Heart right ventricle (tissue), 16 donors: ENCODE measurements at regions not wholly inside any gene's neighbourhood (a gene's known extent, or its start where the extent isn't known, plus 50 kb on each side); places are given as distances from the start of the nearest gene placed in this dataset.
"Not testable (repeated sequence)": the region's sequence is repeated elsewhere in the genome, so short reads cannot be mapped to it uniquely, and the experiment has no call there.

Experiments
- ATAC-seq, 8 donors: fragments of 200-7000 bp; cut with Tn5 transposase; one replicate each; pipeline ENCODE4 v1.9.1; 2020; ENCODE audit warnings: mild to moderate bottlenecking in 8 of 8, moderate library complexity in 8 of 8, moderate number of reproducible peaks in 1 of 8
- DNase-seq, 2 donors: peaks; one replicate each; pipeline ENCODE4 v3.0.0-alpha.2; 2020
- H3K27ac ChIP-seq, 10 donors: fragments of 200-600 bp; sonication (generic) in 2 of 10; one replicate each; pipeline versions ENCODE4 v1.5.0 to v1.8.0; 2020 to 2022; ENCODE audit warnings: mild to moderate bottlenecking in 3 of 10
- H3K27me3 ChIP-seq, 7 donors: fragments of 200-600 bp; one replicate each; pipeline ENCODE4 v1.8.0; 2021 to 2022; ENCODE audit warnings: mild to moderate bottlenecking in 2 of 7
- H3K36me3 ChIP-seq, 9 donors: fragments of 200-600 bp; sonication (generic) in 1 of 9; one replicate each; pipeline versions ENCODE4 v1.5.0 to v1.8.0; 2020 to 2022; ENCODE audit warnings: mild to moderate bottlenecking in 2 of 9
- H3K4me1 ChIP-seq, 9 donors: fragments of 200-600 bp; sonication (generic) in 1 of 9; one replicate each; pipeline versions ENCODE4 v1.5.0 to v1.8.0; 2020 to 2022; ENCODE audit warnings: mild to moderate bottlenecking in 4 of 9
- H3K4me3 ChIP-seq, 10 donors: fragments of 200-600 bp; sonication (generic) in 2 of 10; one replicate each; pipeline versions ENCODE4 v1.5.0 to v1.8.0; 2020 to 2022; ENCODE audit warnings: mild to moderate bottlenecking in 7 of 10, moderate library complexity in 2 of 10
- H3K9me3 ChIP-seq, 11 donors: fragments of 200-600 bp in 10 of 11; sonication (generic) in 2 of 11; one replicate each; pipeline versions ENCODE4 v1.5.0 to v1.8.0; 2013 to 2022; ENCODE audit warnings: mild to moderate bottlenecking in 2 of 11, control low read depth in 1 of 11, moderate library complexity in 1 of 11
- CTCF ChIP-seq, 9 donors: fragments of 200-600 bp; sonication (generic) in 2 of 9; IDR thresholded peaks; one replicate each; pipeline versions ENCODE4 v1.5.0 to v1.8.0; 2021 to 2022; ENCODE audit warnings: antibody characterized with exemption in 9 of 9, mild to moderate bottlenecking in 5 of 9, moderate library complexity in 1 of 9
- WGBS, 2 donors: extraction: QIAGEN DNeasy Blood & Tissue Kit; methylation state at CpG; one replicate each; pipeline ENCODE4 v1.1.7; 2013; ENCODE audit warnings: inconsistent platforms in 1 of 2; 5-methylcytosine and 5-hydroxymethylcytosine counted together
- intact Hi-C, 10 donors: fragments of 100-400 bp; cut with DNase I; formaldehyde crosslinking; loops; one replicate each; pipeline versions ENCODE4 v1.11.1 to v1.14.2; 2022
- donor health status: Arrhythmogenic right ventricular cardiomyopathy.
- donor health status: ischemic (EF 13 %, LVEDD 7.1; RV severe dilation, severe dysfunction).
- donor health status: healthy with polysubstance abuse.
- donor health status: DM: no; HTN: yes; CAD: no.
- donor health status: DM: no; HTN: no; CAD: no.
- donor health status: ischemic (EF 25% LVEDD 6.9; RV normal size, moderate dysfunction).
- donor health status: ischemic (EF 25% LVEDD 5.7; RV mildly dilated, moderate dysfunction).
- donor health status: healthy.
- donor health status: DM: yes; HTN: yes; CAD: no.
- donor health status: Ischemic cardiomyopathy.
- donor health status: ischemic (EF 35%, LVEDD 5.7; RV mildly dilated, moderate dysfunction).
- donor health status: nonischemic (EF 11% LVEDD 7.7; RV severe dilation, severe dysfunction).
- donor health status: DM: yes; HTN: yes; CAD: no.
- donor health status: PGD.
- donor health status: ischemic (EF 29% LVEDD 5.4; RV normal size, mild dysfunction).
- donor health status: nonischemic (EF 23%, LVEDD 6.1; RV moderate dilation, normal function).

- DNase-seq (no peak), ATAC-seq (no peak)
- no peaks in the 10 kb centered on the region for H3K36me3 ChIP-seq
- H3K4me1 ChIP-seq = peaks cover 0 to 39% (median 0%) of the 10 kb centered on the region in 9 donors
- no peaks in the 10 kb centered on the region for H3K9me3 ChIP-seq
- intact Hi-C loops = no loop called here
- peaks cover 0 to 8% (median 0%) of the 10 kb centered on the region in 7 donors for H3K27me3 ChIP-seq
- 71 to 77% methylated on average over 7 of the region's 7 CpGs for WGBS, 2 donors
- H3K4me3 ChIP-seq = no peak overlapping the region
- peak overlapping the region in 1 of 10 donors; percentile 68 for H3K27ac ChIP-seq
- no peak for TF ChIP-seq CTCF (IDR thresholded peaks at IDR 0.05)
These were observed 121.3 kb upstream of the CCND2 start for GRCh38 chr12:4152145-4152795.

GRCh38 chr12:4151362-4152121, 122.0 kb upstream of the CCND2 start:
- peaks cover 0 to 47% (median 0%) of the 10 kb centered on the region in 9 donors for H3K4me1 ChIP-seq
- ATAC-seq = no peak
- intact Hi-C loops = no loop called here

GRCh38 chr12:4150355-4150754, 123.2 kb upstream of the CCND2 start:
- Histone ChIP-seq H3K4me1 (peaks cover 0 to 54% (median 0%) of the 10 kb centered on the region in 9 donors), H3K27me3 (peaks cover 0 to 11% (median 0%) of the 10 kb centered on the region in 7 donors)
- H3K36me3 ChIP-seq, ATAC-seq, intact Hi-C loops, H3K9me3 ChIP-seq, H3K27ac ChIP-seq, DNase-seq, H3K4me3 ChIP-seq: not testable (repeated sequence)
- WGBS, 2 donors = 96 to 98% methylated on average over 11 of the region's 11 CpGs

More at GRCh38 chr12:4151362-4152121, 122.0 kb upstream of the CCND2 start:
- Histone ChIP-seq H3K36me3 (no peaks in the 10 kb centered on the region), H3K4me3 (no peak overlapping the region), H3K27ac (no peak overlapping the region), H3K9me3 (no peaks in the 10 kb centered on the region), H3K27me3 (peaks cover 0 to 11% (median 0%) of the 10 kb centered on the region in 7 donors)
- 88 to 92% methylated on average over 4 of the region's 4 CpGs for WGBS, 2 donors
- TF ChIP-seq CTCF (IDR thresholded peaks at IDR 0.05) = no peak
- no peak for DNase-seq

DNA sequence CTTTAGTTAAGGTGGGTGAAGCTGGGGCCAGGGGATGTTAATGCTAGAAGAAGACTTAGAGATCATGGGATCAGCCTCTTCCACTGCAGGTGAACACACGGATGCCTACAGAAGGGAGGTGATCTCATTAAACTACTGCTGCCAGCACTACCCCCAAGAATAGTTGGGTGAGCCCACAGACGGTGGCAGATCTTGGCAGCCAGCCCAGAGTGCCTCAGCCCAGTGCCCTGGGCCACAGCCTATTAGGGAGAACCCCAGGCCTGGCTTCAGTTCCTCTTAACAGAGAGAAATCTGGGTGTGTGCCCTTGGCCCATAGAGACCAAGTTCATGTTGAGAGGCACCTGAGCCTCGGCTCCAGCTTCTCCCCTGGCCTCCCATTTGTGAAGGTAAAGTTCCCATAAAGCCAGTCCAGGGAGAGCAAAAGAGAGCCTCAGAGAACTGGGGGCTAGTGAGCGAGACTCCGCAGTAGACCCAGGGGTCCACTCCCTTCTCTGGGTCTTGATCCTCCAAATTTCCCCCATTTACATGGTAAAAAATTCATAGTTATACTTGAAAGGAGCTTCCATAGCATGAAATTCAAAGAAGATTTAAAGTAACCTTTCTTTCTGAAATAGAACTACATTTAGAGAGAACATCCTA, 125.0 kb upstream of the CCND2 start:
- WGBS, 2 donors = 66 to 75% methylated on average over 5 of the region's 5 CpGs
- DNase-seq (peak; percentile 40 to 67), ATAC-seq (peak in 7 of 8 donors; percentile 33 to 75 (median 50))
- Histone ChIP-seq H3K9me3 (peaks cover 0 to 4% (median 0%) of the 10 kb centered on the region in 11 donors), H3K27ac (no peak overlapping the region), H3K4me3 (no peak overlapping the region), H3K36me3 (no peaks in the 10 kb centered on the region), H3K27me3 (peaks cover 0 to 11% (median 0%) of the 10 kb centered on the region in 7 donors), H3K4me1 (peaks cover 0 to 51% (median 0%) of the 10 kb centered on the region in 9 donors)
- TF ChIP-seq CTCF (IDR thresholded peaks at IDR 0.05) = no peak
- intact Hi-C loops = loop anchor here in 1 of 10 donors (10.0 kb wide), 1 partner anchor 126 kb away; the partner anchor contains the start of gene CCND2
